ENCODE measurements at regions not wholly inside any gene's neighbourhood (a gene's known extent, or its start where the extent isn't known, plus 50 kb on each side); places are given as distances from the start of the nearest gene placed in this dataset.
"Not testable (repeated sequence)": the region's sequence is repeated elsewhere in the genome, so short reads cannot be mapped to it uniquely, and the experiment has no call there.

DNA sequence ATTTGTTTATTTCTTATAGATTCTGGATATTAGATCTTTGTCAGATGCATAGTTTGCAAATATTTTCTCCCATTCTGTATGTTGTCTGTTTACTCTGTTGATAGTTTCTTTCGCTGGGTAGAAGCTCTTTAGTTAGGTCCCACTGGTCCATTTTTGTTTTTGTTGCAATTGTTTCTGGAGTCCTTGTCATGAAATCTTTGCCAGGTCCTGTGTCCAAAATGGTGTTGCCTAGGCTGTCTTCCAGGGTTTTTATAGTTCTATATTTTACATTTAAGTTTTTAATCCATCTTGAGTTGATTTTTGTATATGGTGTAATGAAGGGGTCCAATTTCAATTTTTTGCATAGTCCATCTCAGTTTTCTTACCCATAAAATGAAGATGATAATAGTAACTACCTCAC lies 173.9 kb upstream of the NT5E start:
- not testable (repeated sequence) for DNase-seq (ENCODE audit: low read depth in 6 of 9, low spot score in 9 of 9); H3K27me3 ChIP-seq (ENCODE audit: control insufficient read depth in 2 of 2, insufficient read depth in 1 of 2, low read length in 1 of 2); H3K4me1 ChIP-seq (ENCODE audit: control insufficient read depth in 2 of 2, insufficient read depth in 2 of 2, low read length in 2 of 2); H3K9me3 ChIP-seq (ENCODE audit: control insufficient read depth in 2 of 2, insufficient read depth in 1 of 2, low read length in 1 of 2); H3K27ac ChIP-seq (ENCODE audit: low read depth in 1 of 2, low read length in 1 of 2); H3K36me3 ChIP-seq (ENCODE audit: control insufficient read depth in 2 of 2, insufficient read depth in 2 of 2, low read length in 1 of 2); H3K4me3 ChIP-seq (ENCODE audit: low read length in 2 of 2)
- WGBS: 94% methylated on average over 1 of the region's 1 CpG

DNA sequence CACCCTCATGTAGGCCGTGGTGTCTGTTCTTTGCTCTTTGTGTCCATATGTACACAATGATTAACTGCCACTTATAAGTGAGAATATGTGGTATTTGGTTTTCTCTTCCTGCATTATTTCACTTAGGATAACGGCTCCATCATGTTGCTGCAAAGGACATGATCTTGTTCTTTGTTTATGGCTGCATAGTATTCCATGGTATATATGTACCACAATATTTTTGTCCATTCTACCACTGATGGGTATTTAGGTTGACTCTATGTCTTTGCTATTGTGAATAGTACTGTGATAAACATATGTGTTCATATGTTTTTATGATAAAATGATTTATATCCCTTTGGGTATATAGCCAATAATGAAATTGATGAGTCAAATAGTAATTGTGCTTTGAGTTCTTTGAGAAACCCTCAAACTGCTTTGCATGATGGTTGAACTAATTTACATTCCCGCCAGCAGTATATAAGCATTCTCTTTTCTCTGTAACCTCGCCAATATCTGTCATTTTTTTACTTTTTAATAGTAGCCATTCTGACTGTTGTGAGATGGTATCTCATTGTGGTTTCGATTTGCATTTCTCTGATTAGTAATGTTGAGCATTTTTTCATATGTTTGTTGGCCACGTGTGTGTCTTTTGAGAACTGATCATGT lies 174.4 kb upstream of the NT5E start:
- Histone ChIP-seq H3K4me3 (ENCODE audit: low read length in 2 of 2) (no peak overlapping the region), H3K9me3 (ENCODE audit: control insufficient read depth in 2 of 2, insufficient read depth in 1 of 2, low read length in 1 of 2) (no peaks in the 10 kb centered on the region), H3K27me3 (ENCODE audit: control insufficient read depth in 2 of 2, insufficient read depth in 1 of 2, low read length in 1 of 2) (no peaks in the 10 kb centered on the region), H3K27ac (ENCODE audit: low read depth in 1 of 2, low read length in 1 of 2) (no peak overlapping the region), H3K4me1 (ENCODE audit: control insufficient read depth in 2 of 2, insufficient read depth in 2 of 2, low read length in 2 of 2) (no peaks in the 10 kb centered on the region), H3K36me3 (ENCODE audit: control insufficient read depth in 2 of 2, insufficient read depth in 2 of 2, low read length in 1 of 2) (no peaks in the 10 kb centered on the region)
- DNase-seq (ENCODE audit: low read depth in 6 of 9, low spot score in 9 of 9): no peak
- WGBS: 78% methylated on average over 6 of the region's 6 CpGs

GRCh38 chr6:85273870-85274269 lies 176.0 kb upstream of the NT5E start:
- Histone ChIP-seq H3K4me3 (ENCODE audit: low read length in 2 of 2) (no peak overlapping the region), H3K27ac (ENCODE audit: low read depth in 1 of 2, low read length in 1 of 2) (no peak overlapping the region), H3K4me1 (ENCODE audit: control insufficient read depth in 2 of 2, insufficient read depth in 2 of 2, low read length in 2 of 2) (no peaks in the 10 kb centered on the region), H3K27me3 (ENCODE audit: control insufficient read depth in 2 of 2, insufficient read depth in 1 of 2, low read length in 1 of 2) (no peaks in the 10 kb centered on the region), H3K9me3 (ENCODE audit: control insufficient read depth in 2 of 2, insufficient read depth in 1 of 2, low read length in 1 of 2) (no peaks in the 10 kb centered on the region), H3K36me3 (ENCODE audit: control insufficient read depth in 2 of 2, insufficient read depth in 2 of 2, low read length in 1 of 2) (no peaks in the 10 kb centered on the region)
- DNase-seq (ENCODE audit: low read depth in 6 of 9, low spot score in 9 of 9): no peak

DNA sequence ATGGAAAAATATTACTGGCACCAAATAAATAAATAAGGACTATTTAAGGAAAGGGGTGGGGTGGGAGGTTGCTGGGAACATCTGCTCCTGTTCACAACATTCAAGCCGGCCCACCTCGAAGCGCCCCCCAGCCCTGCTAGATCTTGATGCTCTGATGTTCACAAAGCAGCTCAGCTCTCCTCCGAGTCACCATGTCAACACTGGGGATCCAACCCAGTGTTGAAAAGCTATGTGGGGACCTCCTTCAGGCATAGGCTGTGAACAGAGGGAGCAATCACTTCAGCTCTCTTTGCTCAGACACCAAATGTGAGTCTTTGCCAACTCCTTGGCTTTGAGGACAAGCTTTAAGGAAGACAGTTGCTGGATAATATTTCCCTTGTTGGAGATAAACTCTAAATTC lies 176.8 kb upstream of the NT5E start:
- WGBS: 92% methylated on average over 4 of the region's 4 CpGs
- DNase-seq (ENCODE audit: low read depth in 6 of 9, low spot score in 9 of 9): no peak

DNA sequence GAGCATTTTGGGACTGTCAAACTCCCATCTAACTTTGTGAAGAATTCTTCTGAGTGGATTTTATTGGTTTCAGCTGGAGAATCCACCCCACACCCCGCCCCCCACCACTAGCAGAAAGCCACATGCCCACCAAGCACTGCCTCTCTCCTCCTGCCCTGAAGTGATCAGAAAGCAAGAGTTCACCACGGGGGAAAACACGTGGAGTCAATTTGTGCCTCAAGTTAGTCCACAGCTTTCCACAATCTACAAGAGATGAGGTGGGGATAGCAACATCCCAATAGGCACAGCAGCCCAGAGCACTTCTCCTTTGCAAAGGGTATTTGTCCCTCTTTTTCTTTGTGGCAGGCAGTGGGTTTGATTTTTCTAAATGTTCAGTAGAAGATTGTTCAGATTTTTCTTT lies 177.3 kb upstream of the NT5E start:
- Histone ChIP-seq H3K4me1 (ENCODE audit: control insufficient read depth in 2 of 2, insufficient read depth in 2 of 2, low read length in 2 of 2) (no peaks in the 10 kb centered on the region), H3K4me3 (ENCODE audit: low read length in 2 of 2) (no peak overlapping the region), H3K36me3 (ENCODE audit: control insufficient read depth in 2 of 2, insufficient read depth in 2 of 2, low read length in 1 of 2) (no peaks in the 10 kb centered on the region), H3K9me3 (ENCODE audit: control insufficient read depth in 2 of 2, insufficient read depth in 1 of 2, low read length in 1 of 2) (peaks cover 0 to 1% of the 10 kb centered on the region in 2 donors), H3K27me3 (ENCODE audit: control insufficient read depth in 2 of 2, insufficient read depth in 1 of 2, low read length in 1 of 2) (no peaks in the 10 kb centered on the region), H3K27ac (ENCODE audit: low read depth in 1 of 2, low read length in 1 of 2) (no peak overlapping the region)
- 74% methylated on average over 3 of the region's 3 CpGs for WGBS
- no peak for DNase-seq (ENCODE audit: low read depth in 6 of 9, low spot score in 9 of 9)

More for the DNA sequence above, 176.8 kb upstream of the NT5E start:
- Histone ChIP-seq H3K27me3 (ENCODE audit: control insufficient read depth in 2 of 2, insufficient read depth in 1 of 2, low read length in 1 of 2) (no peaks in the 10 kb centered on the region), H3K4me3 (ENCODE audit: low read length in 2 of 2) (no peak overlapping the region), H3K9me3 (ENCODE audit: control insufficient read depth in 2 of 2, insufficient read depth in 1 of 2, low read length in 1 of 2) (no peaks in the 10 kb centered on the region), H3K27ac (ENCODE audit: low read depth in 1 of 2, low read length in 1 of 2) (no peak overlapping the region), H3K36me3 (ENCODE audit: control insufficient read depth in 2 of 2, insufficient read depth in 2 of 2, low read length in 1 of 2) (no peaks in the 10 kb centered on the region), H3K4me1 (ENCODE audit: control insufficient read depth in 2 of 2, insufficient read depth in 2 of 2, low read length in 2 of 2) (no peaks in the 10 kb centered on the region)

- no peak for DNase-seq (ENCODE audit: low read depth in 6 of 9, low spot score in 9 of 9)
- H3K27me3 ChIP-seq (ENCODE audit: control insufficient read depth in 2 of 2, insufficient read depth in 1 of 2, low read length in 1 of 2): no peaks in the 10 kb centered on the region
- H3K4me1 ChIP-seq (ENCODE audit: control insufficient read depth in 2 of 2, insufficient read depth in 2 of 2, low read length in 2 of 2): no peaks in the 10 kb centered on the region
- 89% methylated on average over 3 of the region's 3 CpGs for WGBS
- no peak overlapping the region for H3K4me3 ChIP-seq (ENCODE audit: low read length in 2 of 2)
- H3K27ac ChIP-seq (ENCODE audit: low read depth in 1 of 2, low read length in 1 of 2): no peak overlapping the region
- H3K36me3 ChIP-seq (ENCODE audit: control insufficient read depth in 2 of 2, insufficient read depth in 2 of 2, low read length in 1 of 2): no peaks in the 10 kb centered on the region
- H3K9me3 ChIP-seq (ENCODE audit: control insufficient read depth in 2 of 2, insufficient read depth in 1 of 2, low read length in 1 of 2): peaks cover 0 to under 1% of the 10 kb centered on the region in 2 donors
Measured at GRCh38 chr6:85262621-85263020, 187.3 kb upstream of the NT5E start.

GRCh38 chr6:85261271-85261670 lies 188.6 kb upstream of the NT5E start:
- Histone ChIP-seq H3K27me3 (ENCODE audit: control insufficient read depth in 2 of 2, insufficient read depth in 1 of 2, low read length in 1 of 2) (no peaks in the 10 kb centered on the region), H3K4me1 (ENCODE audit: control insufficient read depth in 2 of 2, insufficient read depth in 2 of 2, low read length in 2 of 2) (no peaks in the 10 kb centered on the region), H3K27ac (ENCODE audit: low read depth in 1 of 2, low read length in 1 of 2) (no peak overlapping the region), H3K9me3 (ENCODE audit: control insufficient read depth in 2 of 2, insufficient read depth in 1 of 2, low read length in 1 of 2) (no peaks in the 10 kb centered on the region), H3K36me3 (ENCODE audit: control insufficient read depth in 2 of 2, insufficient read depth in 2 of 2, low read length in 1 of 2) (no peaks in the 10 kb centered on the region), H3K4me3 (ENCODE audit: low read length in 2 of 2) (no peak overlapping the region)
- no peak for DNase-seq (ENCODE audit: low read depth in 6 of 9, low spot score in 9 of 9)
- 93% methylated on average over 6 of the region's 6 CpGs for WGBS

GRCh38 chr6:85255661-85256060 lies 194.2 kb upstream of the NT5E start:
- Histone ChIP-seq H3K36me3 (ENCODE audit: control insufficient read depth in 2 of 2, insufficient read depth in 2 of 2, low read length in 1 of 2) (no peaks in the 10 kb centered on the region), H3K9me3 (ENCODE audit: control insufficient read depth in 2 of 2, insufficient read depth in 1 of 2, low read length in 1 of 2) (no peaks in the 10 kb centered on the region), H3K27ac (ENCODE audit: low read depth in 1 of 2, low read length in 1 of 2) (no peak overlapping the region), H3K27me3 (ENCODE audit: control insufficient read depth in 2 of 2, insufficient read depth in 1 of 2, low read length in 1 of 2) (no peaks in the 10 kb centered on the region), H3K4me1 (ENCODE audit: control insufficient read depth in 2 of 2, insufficient read depth in 2 of 2, low read length in 2 of 2) (no peaks in the 10 kb centered on the region), H3K4me3 (ENCODE audit: low read length in 2 of 2) (no peak overlapping the region)
- no peak for DNase-seq (ENCODE audit: low read depth in 6 of 9, low spot score in 9 of 9)

DNA sequence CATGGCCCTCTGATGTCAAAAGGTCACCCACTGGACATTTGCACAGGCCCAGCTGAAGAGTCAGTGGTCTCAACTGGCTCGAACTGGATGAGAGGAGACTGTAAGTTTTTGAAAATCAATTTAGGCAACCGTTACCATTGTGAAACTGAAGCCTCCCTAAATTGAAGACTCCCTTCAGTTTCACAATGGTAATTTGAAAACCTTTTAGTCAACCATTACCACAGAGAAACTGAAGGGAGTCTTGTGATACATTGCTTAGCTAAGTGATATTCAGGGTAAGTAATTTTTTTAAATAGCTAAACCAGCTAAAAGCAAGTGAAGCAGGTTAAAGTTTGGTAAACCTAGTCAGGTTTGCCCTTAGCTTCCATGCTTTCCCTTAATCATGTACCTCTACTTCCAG lies 197.3 kb upstream of the NT5E start:
- H3K36me3 ChIP-seq (ENCODE audit: control insufficient read depth in 2 of 2, insufficient read depth in 2 of 2, low read length in 1 of 2): no peaks in the 10 kb centered on the region
- 85% methylated on average over 2 of the region's 2 CpGs for WGBS
- DNase-seq (ENCODE audit: low read depth in 6 of 9, low spot score in 9 of 9): no peak

GRCh38 chr6:85252085-85252484 lies 197.8 kb upstream of the NT5E start:
- 68% methylated on average over 2 of the region's 2 CpGs for WGBS
- Histone ChIP-seq H3K4me1 (ENCODE audit: control insufficient read depth in 2 of 2, insufficient read depth in 2 of 2, low read length in 2 of 2) (no peaks in the 10 kb centered on the region), H3K9me3 (ENCODE audit: control insufficient read depth in 2 of 2, insufficient read depth in 1 of 2, low read length in 1 of 2) (no peaks in the 10 kb centered on the region), H3K4me3 (ENCODE audit: low read length in 2 of 2) (no peak overlapping the region), H3K36me3 (ENCODE audit: control insufficient read depth in 2 of 2, insufficient read depth in 2 of 2, low read length in 1 of 2) (no peaks in the 10 kb centered on the region), H3K27me3 (ENCODE audit: control insufficient read depth in 2 of 2, insufficient read depth in 1 of 2, low read length in 1 of 2) (no peaks in the 10 kb centered on the region), H3K27ac (ENCODE audit: low read depth in 1 of 2, low read length in 1 of 2) (no peak overlapping the region)
- no peak for DNase-seq (ENCODE audit: low read depth in 6 of 9, low spot score in 9 of 9)

More for the DNA sequence above, 197.3 kb upstream of the NT5E start:
- Histone ChIP-seq H3K9me3 (ENCODE audit: control insufficient read depth in 2 of 2, insufficient read depth in 1 of 2, low read length in 1 of 2) (no peaks in the 10 kb centered on the region), H3K4me1 (ENCODE audit: control insufficient read depth in 2 of 2, insufficient read depth in 2 of 2, low read length in 2 of 2) (no peaks in the 10 kb centered on the region), H3K27me3 (ENCODE audit: control insufficient read depth in 2 of 2, insufficient read depth in 1 of 2, low read length in 1 of 2) (no peaks in the 10 kb centered on the region), H3K4me3 (ENCODE audit: low read length in 2 of 2) (no peak overlapping the region), H3K27ac (ENCODE audit: low read depth in 1 of 2, low read length in 1 of 2) (no peak overlapping the region)
